ENCODE measurements at regions not wholly inside any gene's neighbourhood (a gene's known extent, or its start where the extent isn't known, plus 50 kb on each side); places are given as distances from the start of the nearest gene placed in this dataset.
"Not testable (repeated sequence)": the region's sequence is repeated elsewhere in the genome, so short reads cannot be mapped to it uniquely, and the experiment has no call there.

DNA sequence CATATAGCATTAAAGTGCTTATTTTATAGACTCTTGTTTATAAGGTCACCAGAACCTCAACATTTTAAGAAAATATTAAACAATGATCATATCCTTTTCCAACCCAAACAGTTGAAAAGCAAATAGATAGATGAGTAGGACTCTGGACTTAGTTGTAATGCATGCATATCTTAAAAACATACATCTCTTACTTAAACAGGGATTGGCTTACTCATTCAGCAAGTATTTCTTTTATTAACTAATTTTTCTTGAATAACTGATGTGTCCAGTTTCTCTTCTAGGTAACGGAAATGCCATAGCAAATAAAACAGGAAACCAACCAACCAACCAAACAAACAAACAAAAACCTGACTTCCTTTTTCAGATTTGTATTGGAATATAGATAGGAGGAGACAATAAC is 70.9 kb upstream of the NBPF4 start:
- H3K36me3 Mint-ChIP-seq (ENCODE audit: low read depth): no peaks in the 10 kb centered on the region
- H3K9me3 Mint-ChIP-seq: no peaks in the 10 kb centered on the region
- POLR2A ChIA-PET: no interaction called here
- H3K4me3 Mint-ChIP-seq: no peak overlapping the region
- H3K27ac Mint-ChIP-seq: no peak overlapping the region
- no peak for DNase-seq
- H3K4me1 Mint-ChIP-seq: no peaks in the 10 kb centered on the region
- CTCF ChIA-PET: no interaction called here
- H3K27me3 Mint-ChIP-seq: peaks cover 27% of the 10 kb centered on the region

DNA sequence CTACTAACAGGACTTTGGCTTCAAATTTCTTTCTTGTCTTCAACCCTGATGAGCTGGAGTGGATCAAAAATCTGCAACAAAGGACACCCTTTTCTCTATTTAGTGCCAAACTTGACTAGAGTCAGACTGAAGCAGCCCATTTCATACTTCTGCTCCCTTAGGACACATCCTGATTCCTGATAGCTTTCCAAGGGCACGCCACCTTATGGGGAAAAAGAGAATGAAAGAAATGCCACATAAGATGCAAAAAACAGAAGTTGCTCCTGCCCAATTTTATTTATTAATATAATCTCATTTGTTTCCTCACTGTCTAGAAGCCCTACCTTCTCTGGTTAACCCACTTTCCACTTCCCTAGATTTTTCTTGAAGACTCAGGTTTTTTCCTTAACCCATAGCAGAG is 72.7 kb upstream of the NBPF4 start:
- Mint-ChIP-seq H3K9me3 (no peaks in the 10 kb centered on the region), H3K27me3 (peaks cover 36% of the 10 kb centered on the region), H3K36me3 (ENCODE audit: low read depth) (no peaks in the 10 kb centered on the region), H3K27ac (no peak overlapping the region), H3K4me1 (no peaks in the 10 kb centered on the region), H3K4me3 (no peak overlapping the region)
- DNase-seq: no peak
- POLR2A ChIA-PET: no interaction called here
- CTCF ChIA-PET: no interaction called here

DNA sequence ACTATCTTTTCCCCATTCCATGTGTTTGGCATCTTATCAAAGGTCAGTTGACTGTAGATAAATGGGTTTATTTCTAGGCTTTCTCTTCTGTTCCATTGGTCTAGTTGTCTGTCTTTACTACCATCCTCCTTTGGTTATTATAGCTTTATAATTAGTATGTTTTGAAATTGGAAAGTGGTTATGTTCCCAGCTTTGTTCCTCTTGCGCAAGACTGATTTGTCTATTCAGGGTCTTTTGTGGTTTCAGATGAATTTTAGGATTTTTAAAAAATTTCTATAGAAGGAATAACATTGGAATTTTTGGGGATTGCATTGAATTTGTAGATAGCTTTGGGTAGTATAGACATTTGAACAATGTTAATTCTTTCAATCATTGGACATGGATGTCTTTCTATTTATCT is 77.0 kb upstream of the NBPF4 start:
- Mint-ChIP-seq H3K4me3 (no peak overlapping the region), H3K27me3 (peaks cover 23% of the 10 kb centered on the region), H3K4me1 (no peaks in the 10 kb centered on the region), H3K36me3 (ENCODE audit: low read depth) (no peaks in the 10 kb centered on the region), H3K9me3 (no peaks in the 10 kb centered on the region), H3K27ac (no peak overlapping the region)
- CTCF ChIA-PET: no interaction called here
- no peak for DNase-seq
- POLR2A ChIA-PET: no interaction called here

GRCh38 chr1:108325338-108325737 is 81.5 kb upstream of the NBPF4 start:
- H3K9me3 Mint-ChIP-seq; DNase-seq; POLR2A ChIA-PET; H3K4me1 Mint-ChIP-seq; CTCF ChIA-PET; H3K36me3 Mint-ChIP-seq (ENCODE audit: low read depth); H3K4me3 Mint-ChIP-seq; H3K27ac Mint-ChIP-seq: not testable (repeated sequence)
- peaks cover 25% of the 10 kb centered on the region for H3K27me3 Mint-ChIP-seq

- Mint-ChIP-seq H3K4me1 (no peaks in the 10 kb centered on the region), H3K4me3 (no peak overlapping the region), H3K27ac (no peak overlapping the region), H3K27me3 (peaks cover 14% of the 10 kb centered on the region), H3K9me3 (no peaks in the 10 kb centered on the region), H3K36me3 (ENCODE audit: low read depth) (no peaks in the 10 kb centered on the region)
- CTCF ChIA-PET: no interaction called here
- POLR2A ChIA-PET: interaction anchor here (0.5 kb wide), 1 partner anchor 132 kb away, joined by 3 read pairs; no protein-coding TSS in a partner anchor
- DNase-seq: no peak
Observed at GRCh38 chr1:108327534-108328466, 83.9 kb upstream of the NBPF4 start.

DNA sequence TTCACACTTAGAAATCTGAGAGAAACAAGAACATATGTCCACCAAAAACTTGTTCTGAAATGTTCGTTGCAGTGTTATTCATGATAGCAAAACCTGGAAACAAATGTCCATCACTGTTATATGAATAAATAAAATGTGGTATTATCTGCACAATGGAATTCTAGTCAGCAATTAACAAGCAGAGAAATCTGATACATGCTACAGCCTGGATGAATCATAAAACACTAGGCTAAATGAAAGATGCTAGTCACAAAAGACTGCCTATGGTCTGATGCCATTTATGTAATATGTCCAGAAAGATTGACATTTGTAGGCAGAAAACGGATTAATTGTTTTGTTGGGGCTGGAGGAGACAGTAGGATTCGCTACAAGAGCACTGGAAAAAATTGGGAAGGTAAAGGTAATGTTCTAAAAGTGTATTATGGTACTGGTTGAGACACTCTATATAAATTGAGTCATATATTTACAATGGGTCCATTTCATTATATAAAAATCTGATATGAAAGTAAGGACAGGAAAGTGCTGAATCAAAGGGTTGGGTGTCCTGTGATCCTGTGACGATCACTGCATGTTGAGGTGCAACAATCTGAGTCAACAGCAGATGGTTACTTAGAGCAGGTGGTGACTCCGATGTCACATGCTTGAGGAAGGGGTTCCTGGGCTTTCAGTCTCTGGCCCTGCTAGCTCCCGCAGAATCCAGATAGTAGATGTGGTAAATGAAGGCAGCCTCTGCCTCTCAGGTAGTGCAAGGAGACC is 102.1 kb upstream of the NBPF4 start:
- POLR2A ChIA-PET: no interaction called here
- H3K27me3 Mint-ChIP-seq: peaks cover 10% of the 10 kb centered on the region

GRCh38 chr1:108357802-108358201 is 92.3 kb upstream of the NBPF6 start:
- H3K9me3 Mint-ChIP-seq: peaks cover 3% of the 10 kb centered on the region
- DNase-seq: no peak
- ChIA-PET POLR2A (no interaction called here), CTCF (no interaction called here)
- no peaks in the 10 kb centered on the region for H3K4me1 Mint-ChIP-seq
- peaks cover 19% of the 10 kb centered on the region for H3K27me3 Mint-ChIP-seq
- no peak overlapping the region for H3K27ac Mint-ChIP-seq
- H3K4me3 Mint-ChIP-seq: no peak overlapping the region
- H3K36me3 Mint-ChIP-seq (ENCODE audit: low read depth): no peaks in the 10 kb centered on the region

More for the DNA sequence above, 102.1 kb upstream of the NBPF4 start:
- H3K4me3 Mint-ChIP-seq: no peak overlapping the region
- no peak for DNase-seq
- H3K4me1 Mint-ChIP-seq: no peaks in the 10 kb centered on the region
- no peaks in the 10 kb centered on the region for H3K36me3 Mint-ChIP-seq (ENCODE audit: low read depth)
- H3K27ac Mint-ChIP-seq: no peak overlapping the region
- no peaks in the 10 kb centered on the region for H3K9me3 Mint-ChIP-seq
- CTCF ChIA-PET: no interaction called here

GRCh38 chr1:108380059-108380832 is 69.9 kb upstream of the NBPF6 start:
- H3K4me1 Mint-ChIP-seq; H3K27ac Mint-ChIP-seq; DNase-seq; H3K27me3 Mint-ChIP-seq; H3K36me3 Mint-ChIP-seq (ENCODE audit: low read depth); H3K4me3 Mint-ChIP-seq; H3K9me3 Mint-ChIP-seq; POLR2A ChIA-PET; CTCF ChIA-PET: not testable (repeated sequence)

Data from activated CD4-positive, alpha-beta T cell treated with anti-CD3 and anti-CD28 coated beads, Interleukin-2, amount 10 ng/mL, durations not matched to agents 7 days and 5 days (primary cell).